Neural cell (in vitro differentiated cells): ENCODE measurements at regions not wholly inside any gene's neighbourhood (a gene's known extent, or its start where the extent isn't known, plus 50 kb on each side); places are given as distances from the start of the nearest gene placed in this dataset.

Experiments
- H2AFZ ChIP-seq: fragments of 200-600, 300-800 bp; sonication (generic), shearing (Covaris generic); 2 replicates; pipeline ENCODE4 v1.6.0; 2014; ENCODE audit warnings: low read depth, mild to moderate bottlenecking, antibody characterized with exemption, low read length, moderate library complexity
- H3F3A ChIP-seq: fragments of 200-600 bp; shearing (Covaris generic); 2 replicates; pipeline ENCODE4 v1.6.1; 2016; ENCODE audit warnings: mild to moderate bottlenecking, moderate library complexity, mixed read lengths, antibody characterized with exemption, low read length; ENCODE audit not compliant: insufficient read depth, poor library complexity, severe bottlenecking
- H3K27ac ChIP-seq: fragments of 200-600, 300-800 bp; sonication (generic), shearing (Covaris generic); 2 replicates; pipeline ENCODE4 v1.5.1; 2014; ENCODE audit warnings: mild to moderate bottlenecking, low read length, moderate library complexity
- H3K27me3 ChIP-seq: fragments of 300-800, 200-600 bp; sonication (generic), shearing (Covaris generic); 2 replicates; pipeline ENCODE4 v1.6.0; 2014; ENCODE audit warnings: mild to moderate bottlenecking, low read depth, low read length, moderate library complexity; ENCODE audit not compliant: insufficient read depth
- H3K36me3 ChIP-seq: fragments of 300-800, 200-600 bp; sonication (generic), shearing (Covaris generic); 2 replicates; pipeline ENCODE4 v1.5.1; 2014; ENCODE audit warnings: mild to moderate bottlenecking, antibody characterized with exemption, low read length, moderate library complexity; ENCODE audit not compliant: insufficient read depth
- H3K4me2 ChIP-seq: fragments of 300-800, 200-600 bp; sonication (generic), shearing (Covaris generic); 2 replicates; pipeline ENCODE4 v1.6.0; 2014; ENCODE audit warnings: mild to moderate bottlenecking, low read length
- H3K4me3 ChIP-seq: fragments of 300-800, 200-600 bp; sonication (generic), shearing (Covaris generic); 2 replicates; pipeline ENCODE4 v1.5.1; 2014; ENCODE audit warnings: mild to moderate bottlenecking, low read length, moderate library complexity
- H3K79me2 ChIP-seq: fragments of 200-600 bp; shearing (Covaris generic); replicated peaks from 2 replicates; pipeline ENCODE4 v1.6.0; 2014; ENCODE audit warnings: mild to moderate bottlenecking, low read length, moderate library complexity; ENCODE audit not compliant: insufficient read depth
- H3K9ac ChIP-seq: fragments of 300-800, 200-600 bp; sonication (generic), shearing (Covaris generic); 2 replicates; pipeline ENCODE4 v1.6.1; 2016; ENCODE audit warnings: mild to moderate bottlenecking, low read length, mixed read lengths
- H3K9me2 ChIP-seq: fragments of 200-600 bp; shearing (Covaris generic); 2 replicates; pipeline ENCODE4 v1.6.1; 2016; ENCODE audit warnings: mild to moderate bottlenecking, low read length, mixed read lengths; ENCODE audit not compliant: insufficient read depth
- H3K9me3 ChIP-seq: fragments of 200-600, 300-800 bp; sonication (generic), shearing (Covaris generic); 2 replicates; pipeline ENCODE4 v1.6.1; 2016; ENCODE audit warnings: mild to moderate bottlenecking, mixed run types, low read length, moderate library complexity, mixed read lengths
- H4K20me1 ChIP-seq: fragments of 200-600 bp; shearing (Covaris generic); 2 replicates; pipeline ENCODE4 v1.6.1; 2016; ENCODE audit warnings: mild to moderate bottlenecking, mixed run types; ENCODE audit not compliant: insufficient read depth
- CTCF ChIP-seq: fragments of 450-650 bp; IDR thresholded peaks from 2 replicates; pipeline ENCODE4 v1.5.1; 2014; ENCODE audit warnings: antibody characterized with exemption, mild to moderate bottlenecking, moderate library complexity; ENCODE audit not compliant: poor library complexity, severe bottlenecking
- EP300 ChIP-seq: fragments of 450-650 bp; conservative IDR thresholded peaks from 2 replicates; pipeline ENCODE4 v1.6.1; 2014; ENCODE audit warnings: antibody characterized with exemption, mild to moderate bottlenecking, moderate library complexity; ENCODE audit not compliant: poor library complexity, severe bottlenecking
- EZH2 ChIP-seq: fragments of 200-600, 300-800 bp; shearing (Covaris generic), sonication (generic); IDR thresholded peaks from 2 replicates; pipeline ENCODE4 v1.6.1; 2014; ENCODE audit warnings: antibody characterized with exemption, low read length, borderline replicate concordance, mild to moderate bottlenecking; ENCODE audit not compliant: insufficient read depth, poor library complexity, severe bottlenecking
- MXI1 ChIP-seq: fragments of 450-650 bp; conservative IDR thresholded peaks from 2 replicates; pipeline ENCODE4 v1.6.1; 2014; ENCODE audit warnings: antibody characterized with exemption, mild to moderate bottlenecking; ENCODE audit not compliant: poor library complexity, severe bottlenecking
- POLR2AphosphoS5 ChIP-seq: IDR thresholded peaks from 2 replicates; pipeline ENCODE4 v1.6.1; 2012
- RAD21 ChIP-seq: fragments of 450-650 bp; conservative IDR thresholded peaks from 2 replicates; pipeline ENCODE4 v1.6.1; 2014; ENCODE audit warnings: antibody characterized with exemption, mild to moderate bottlenecking, moderate library complexity
- REST ChIP-seq: IDR thresholded peaks from 2 replicates; pipeline ENCODE4 v1.6.1; 2012; ENCODE audit warnings: borderline replicate concordance
- SMC3 ChIP-seq: fragments of 450-650 bp; conservative IDR thresholded peaks from 2 replicates; pipeline ENCODE4 v1.6.1; 2014; ENCODE audit warnings: antibody characterized with exemption, mild to moderate bottlenecking, moderate library complexity; ENCODE audit not compliant: poor library complexity
- TAF1 ChIP-seq: IDR thresholded peaks from 2 replicates; pipeline ENCODE4 v1.6.1; 2012; ENCODE audit warnings: low read depth

- H3K27me3 ChIP-seq: no peaks in the 10 kb centered on the region
- no peak for TF ChIP-seq POLR2AphosphoS5
- no peak for TF ChIP-seq REST
- no peak for TF ChIP-seq SMC3
- no peak for TF ChIP-seq TAF1
- TF ChIP-seq RAD21: no peak
- no peak for TF ChIP-seq EP300
- TF ChIP-seq CTCF: no peak
- no peak for TF ChIP-seq MXI1
- TF ChIP-seq EZH2: no peak
- H3K27ac ChIP-seq: no peak overlapping the region
- no peak overlapping the region for H3K9ac ChIP-seq
- no peaks in the 10 kb centered on the region for H3K79me2 ChIP-seq
- no peaks in the 10 kb centered on the region for H3F3A ChIP-seq
- H3K4me2 ChIP-seq: no peak overlapping the region
- no peak overlapping the region for H3K4me3 ChIP-seq
- no peak overlapping the region for H2AFZ ChIP-seq
- no peaks in the 10 kb centered on the region for H3K9me2 ChIP-seq
- H3K36me3 ChIP-seq: no peaks in the 10 kb centered on the region
- H4K20me1 ChIP-seq: no peaks in the 10 kb centered on the region
- H3K9me3 ChIP-seq: no peaks in the 10 kb centered on the region
Measured at GRCh38 chr18:60038731-60039130, 138.9 kb downstream of the PMAIP1 start.

DNA sequence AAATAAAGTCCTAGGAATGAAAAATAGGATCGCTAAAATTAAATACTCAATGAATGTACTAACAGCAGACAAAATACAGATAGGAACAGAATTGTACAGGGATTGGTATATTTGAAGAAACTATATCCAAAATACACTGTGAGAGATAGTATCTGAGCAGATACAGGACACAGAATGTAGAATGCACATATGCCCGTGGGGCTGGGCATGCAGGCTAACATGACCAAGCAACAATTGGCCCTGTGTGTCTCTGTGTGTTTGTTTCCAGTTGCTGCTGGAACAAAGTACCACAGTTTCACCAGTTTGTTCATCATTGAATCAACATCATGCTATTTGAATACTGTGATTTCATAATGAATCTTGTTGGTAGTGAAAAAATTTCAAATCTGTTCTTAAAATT, 127.6 kb downstream of the PMAIP1 start:
- H3K4me2 ChIP-seq: no peak overlapping the region
- H3F3A ChIP-seq: no peaks in the 10 kb centered on the region
- no peak overlapping the region for H3K27ac ChIP-seq
- H3K9me3 ChIP-seq: no peaks in the 10 kb centered on the region
- no peaks in the 10 kb centered on the region for H3K36me3 ChIP-seq
- TF ChIP-seq POLR2AphosphoS5: no peak
- no peak for TF ChIP-seq EZH2
- no peak for TF ChIP-seq REST
- TF ChIP-seq SMC3: no peak
- TF ChIP-seq CTCF: no peak
- no peak for TF ChIP-seq RAD21
- TF ChIP-seq TAF1: no peak
- no peak for TF ChIP-seq MXI1
- no peak overlapping the region for H3K9ac ChIP-seq
- no peaks in the 10 kb centered on the region for H3K27me3 ChIP-seq
- H3K9me2 ChIP-seq: no peaks in the 10 kb centered on the region
- H2AFZ ChIP-seq: no peak overlapping the region
- no peaks in the 10 kb centered on the region for H3K79me2 ChIP-seq
- no peaks in the 10 kb centered on the region for H4K20me1 ChIP-seq
- H3K4me3 ChIP-seq: no peak overlapping the region
